Stimulated activated memory B cell treated with anti-CD40 and anti-IgM and Interleukin-4, amounts not matched to agents 10 μg/mL and 1 μg/mL and 100 μg/mL, for 72 hours (primary cell): ENCODE measurements at regions not wholly inside any gene's neighbourhood (a gene's known extent, or its start where the extent isn't known, plus 50 kb on each side); places are given as distances from the start of the nearest gene placed in this dataset.
"Not testable (repeated sequence)": the region's sequence is repeated elsewhere in the genome, so short reads cannot be mapped to it uniquely, and the experiment has no call there.

Experiments used
- ATAC-seq: fragments of 150-1000 bp; cut with Tn5 transposase; 2 replicates; pipeline ENCODE4 v1.10.0; 2021
- H3K27ac Mint-ChIP-seq: one replicate; pipeline ENCODE4 v1.8.0; 2022; ENCODE audit warnings: mild to moderate bottlenecking, mixed read lengths
- H3K27me3 Mint-ChIP-seq: one replicate; pipeline ENCODE4 v1.8.0; 2022; ENCODE audit warnings: mixed read lengths
- H3K36me3 Mint-ChIP-seq: one replicate; pipeline ENCODE4 v1.8.0; 2022; ENCODE audit warnings: mixed read lengths
- H3K4me1 Mint-ChIP-seq: one replicate; pipeline ENCODE4 v1.8.0; 2022; ENCODE audit warnings: mixed read lengths
- H3K4me3 Mint-ChIP-seq: one replicate; pipeline ENCODE4 v1.8.0; 2022; ENCODE audit warnings: mild to moderate bottlenecking, moderate library complexity, mixed read lengths
- H3K9me3 Mint-ChIP-seq: one replicate; pipeline ENCODE4 v1.8.0; 2022; ENCODE audit warnings: mixed read lengths

DNA sequence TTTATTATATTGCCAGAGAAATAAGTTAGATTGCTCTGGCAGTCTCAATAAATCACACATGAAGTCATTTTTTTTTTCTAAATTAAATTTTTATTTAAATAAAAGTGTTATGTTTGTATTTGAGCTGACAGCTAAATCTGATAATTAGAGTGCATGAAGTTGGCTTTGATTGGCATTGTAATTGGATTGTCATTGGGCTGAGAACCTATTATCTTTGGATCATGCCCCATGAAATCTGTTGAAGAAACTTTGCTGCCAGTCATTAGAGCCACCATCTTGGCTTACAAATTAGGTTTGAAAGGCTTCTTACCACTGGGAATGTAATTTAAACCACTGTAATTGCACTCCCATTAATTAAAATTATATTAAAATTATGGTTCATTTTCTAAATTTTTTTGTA lies 507.9 kb upstream of the FANCL start:
- no peak for ATAC-seq
- H3K9me3 Mint-ChIP-seq = peaks cover 12% of the 10 kb centered on the region
- H3K4me3 Mint-ChIP-seq = no peak overlapping the region
- no peaks in the 10 kb centered on the region for H3K4me1 Mint-ChIP-seq
- peaks cover 12% of the 10 kb centered on the region for H3K27me3 Mint-ChIP-seq
- no peaks in the 10 kb centered on the region for H3K36me3 Mint-ChIP-seq
- no peak overlapping the region for H3K27ac Mint-ChIP-seq

GRCh38 chr2:58745334-58745733 lies 504.2 kb upstream of the FANCL start:
- H3K9me3 Mint-ChIP-seq, H3K27me3 Mint-ChIP-seq, H3K4me1 Mint-ChIP-seq, H3K36me3 Mint-ChIP-seq, H3K4me3 Mint-ChIP-seq, ATAC-seq, H3K27ac Mint-ChIP-seq: not testable (repeated sequence)

DNA sequence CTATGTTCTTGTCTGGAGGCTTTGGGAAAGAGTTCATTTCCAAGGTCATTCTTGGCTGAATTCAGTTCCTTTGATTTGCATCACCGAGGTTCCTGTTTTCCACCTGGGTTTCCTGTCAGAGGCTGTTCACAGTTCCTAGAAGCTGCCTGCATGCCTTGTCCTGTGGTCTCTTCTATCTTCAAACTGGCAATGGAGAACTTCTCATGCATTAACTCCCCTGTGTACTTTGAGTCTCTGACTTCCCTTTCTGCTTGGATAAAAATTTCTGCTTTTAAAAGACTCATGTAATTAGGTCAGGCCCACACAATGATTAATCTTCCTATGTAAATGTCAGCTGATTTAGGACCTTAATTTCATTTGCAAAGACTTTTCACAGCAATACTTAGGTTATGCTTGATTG lies 499.3 kb upstream of the FANCL start:
- H3K4me1 Mint-ChIP-seq = no peaks in the 10 kb centered on the region
- no peaks in the 10 kb centered on the region for H3K36me3 Mint-ChIP-seq
- H3K27me3 Mint-ChIP-seq = peaks cover 15% of the 10 kb centered on the region
- peaks cover 5% of the 10 kb centered on the region for H3K9me3 Mint-ChIP-seq
- H3K4me3 Mint-ChIP-seq = no peak overlapping the region
- no peak overlapping the region for H3K27ac Mint-ChIP-seq
- no peak for ATAC-seq

GRCh38 chr2:58739033-58739432 lies 497.9 kb upstream of the FANCL start:
- no peak overlapping the region for H3K27ac Mint-ChIP-seq
- H3K4me1 Mint-ChIP-seq = no peaks in the 10 kb centered on the region
- no peaks in the 10 kb centered on the region for H3K9me3 Mint-ChIP-seq
- ATAC-seq = no peak
- no peaks in the 10 kb centered on the region for H3K36me3 Mint-ChIP-seq
- no peak overlapping the region for H3K4me3 Mint-ChIP-seq
- H3K27me3 Mint-ChIP-seq = peaks cover 15% of the 10 kb centered on the region

DNA sequence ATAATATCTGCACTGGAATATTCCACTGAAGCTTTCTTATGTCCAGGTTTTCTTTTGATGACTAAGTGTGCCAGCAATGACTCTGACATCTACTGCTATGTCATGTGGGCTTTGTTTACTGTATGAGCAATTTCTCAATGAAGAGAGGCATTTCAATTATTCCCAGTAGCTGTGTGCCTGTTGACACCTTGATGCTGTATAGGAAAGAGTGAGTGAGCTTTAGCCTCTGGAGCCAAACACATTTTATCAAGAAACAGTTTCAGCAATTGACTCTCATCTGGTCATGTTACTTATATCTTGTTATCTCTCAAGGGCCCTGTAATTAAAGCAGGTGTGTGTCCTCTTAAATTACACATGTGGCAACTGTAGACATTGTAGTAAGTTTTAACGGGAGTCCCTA lies 493.2 kb upstream of the FANCL start:
- peaks cover 8% of the 10 kb centered on the region for H3K4me1 Mint-ChIP-seq
- H3K36me3 Mint-ChIP-seq = no peaks in the 10 kb centered on the region
- H3K4me3 Mint-ChIP-seq = no peak overlapping the region
- H3K27ac Mint-ChIP-seq = no peak overlapping the region
- H3K27me3 Mint-ChIP-seq = peaks cover 15% of the 10 kb centered on the region
- ATAC-seq = no peak
- H3K9me3 Mint-ChIP-seq = no peaks in the 10 kb centered on the region

GRCh38 chr2:58732999-58733398 lies 491.9 kb upstream of the FANCL start:
- Mint-ChIP-seq H3K4me3 (no peak overlapping the region), H3K4me1 (peaks cover 8% of the 10 kb centered on the region), H3K9me3 (no peaks in the 10 kb centered on the region), H3K27me3 (peaks cover 12% of the 10 kb centered on the region), H3K27ac (no peak overlapping the region), H3K36me3 (no peaks in the 10 kb centered on the region)
- ATAC-seq = no peak

GRCh38 chr2:58731488-58731869 lies 490.4 kb upstream of the FANCL start:
- ATAC-seq = no peak
- H3K27me3 Mint-ChIP-seq = peaks cover 6% of the 10 kb centered on the region

DNA sequence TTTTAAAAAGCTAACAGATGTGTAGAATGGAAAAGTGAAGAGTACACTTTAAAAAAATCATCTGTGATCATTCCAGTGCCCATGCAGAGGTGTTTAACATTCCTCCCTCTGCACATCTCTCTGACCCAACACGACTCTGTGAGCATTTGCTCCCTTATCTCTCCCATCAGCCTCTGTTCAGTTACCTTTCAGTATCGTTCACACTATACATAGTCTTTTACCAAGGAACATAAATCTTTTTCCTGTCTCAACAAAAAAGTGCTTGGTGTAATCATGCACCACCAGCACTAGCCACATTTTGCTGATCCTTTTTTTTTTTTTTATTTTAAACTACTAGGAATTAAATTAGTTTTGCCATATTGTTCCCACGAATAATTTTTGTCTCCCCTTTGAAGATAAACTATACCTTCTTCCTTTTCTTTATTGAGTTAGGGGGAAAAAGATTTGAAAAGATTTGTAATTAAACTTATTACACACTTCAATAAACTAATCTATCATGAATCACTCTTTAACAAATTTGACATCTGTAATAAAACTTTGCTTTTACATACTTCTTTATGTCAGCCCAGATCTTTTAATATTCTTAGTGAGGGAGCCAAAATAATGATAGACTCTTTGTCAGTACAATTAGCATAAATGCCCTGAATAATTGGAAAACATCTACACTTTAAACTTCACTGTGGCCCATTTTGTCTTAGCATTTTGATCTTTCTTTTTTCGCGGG lies 489.8 kb upstream of the FANCL start:
- Mint-ChIP-seq H3K27ac (no peak overlapping the region), H3K4me3 (no peak overlapping the region), H3K9me3 (no peaks in the 10 kb centered on the region), H3K27me3 (peaks cover 6% of the 10 kb centered on the region), H3K4me1 (peaks cover 8% of the 10 kb centered on the region), H3K36me3 (no peaks in the 10 kb centered on the region)
- ATAC-seq = no peak

More at GRCh38 chr2:58731488-58731869, 490.4 kb upstream of the FANCL start:
- Mint-ChIP-seq H3K27ac (no peak overlapping the region), H3K4me3 (no peak overlapping the region), H3K4me1 (peaks cover 8% of the 10 kb centered on the region), H3K36me3 (no peaks in the 10 kb centered on the region), H3K9me3 (no peaks in the 10 kb centered on the region)

DNA sequence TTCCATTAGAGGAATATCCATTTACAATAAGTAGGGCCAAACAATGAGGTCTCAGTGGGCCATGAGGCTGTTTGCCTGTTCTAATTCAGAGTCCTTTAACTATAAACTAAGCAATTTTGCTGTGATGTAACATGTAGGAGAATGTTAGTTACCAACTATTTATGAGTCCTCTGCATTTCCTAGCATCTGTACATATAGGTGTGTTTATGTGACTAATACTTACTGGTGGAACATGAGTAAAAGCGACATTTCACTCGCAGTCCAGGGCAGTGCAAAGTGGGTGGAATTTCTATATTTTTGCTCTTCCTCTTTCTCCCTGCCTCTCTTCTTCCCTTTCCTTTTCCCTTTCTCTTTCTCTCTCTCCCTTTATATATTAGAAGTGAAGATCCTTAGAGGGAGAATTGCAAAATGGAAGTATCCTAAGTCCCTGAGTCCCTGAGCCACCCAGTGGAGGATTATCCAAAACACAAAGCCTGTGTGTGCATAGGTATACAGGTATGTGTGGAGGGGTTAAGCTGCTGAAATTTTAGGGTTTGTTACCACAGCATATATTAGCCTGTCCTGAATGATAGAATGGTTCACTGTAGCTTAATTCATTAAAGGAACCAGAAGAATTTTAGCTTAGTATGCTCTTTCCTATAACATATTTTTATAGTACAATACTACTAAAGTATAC lies 487.0 kb upstream of the FANCL start:
- Mint-ChIP-seq H3K36me3 (no peaks in the 10 kb centered on the region), H3K4me3 (no peak overlapping the region), H3K4me1 (peaks cover 8% of the 10 kb centered on the region), H3K27ac (no peak overlapping the region), H3K27me3 (peaks cover 6% of the 10 kb centered on the region), H3K9me3 (no peaks in the 10 kb centered on the region)
- no peak for ATAC-seq

DNA sequence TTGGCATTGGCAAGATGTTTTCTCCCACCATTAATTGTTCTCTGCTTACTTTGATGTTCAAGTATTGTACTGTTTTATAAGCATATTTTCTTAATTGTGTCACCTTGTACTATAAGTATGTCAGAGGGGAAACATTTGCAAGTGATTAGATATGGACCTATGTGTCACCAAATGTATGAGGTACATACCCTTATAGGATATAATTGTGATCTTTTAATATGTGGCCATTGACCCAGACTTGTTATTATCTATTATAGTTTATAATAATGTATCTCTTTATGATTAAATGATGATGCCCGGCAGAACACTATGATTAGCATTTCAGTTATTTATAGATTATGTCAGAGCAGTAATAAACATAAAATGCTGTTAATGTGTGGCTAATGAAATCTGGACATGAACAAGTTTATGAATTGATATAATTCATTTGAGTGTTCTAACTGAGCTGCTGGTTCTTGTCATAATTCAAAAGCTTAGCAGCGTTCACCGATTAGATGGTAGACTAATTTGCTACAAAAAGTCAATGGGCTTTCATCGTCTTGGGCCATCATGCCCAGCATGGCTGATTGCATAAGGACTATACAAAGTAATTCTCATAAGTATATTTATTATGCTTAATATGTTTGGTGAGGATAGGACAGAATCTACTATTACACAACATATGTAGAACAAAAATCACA lies 480.9 kb upstream of the FANCL start:
- no peak for ATAC-seq
- H3K36me3 Mint-ChIP-seq = no peaks in the 10 kb centered on the region

DNA sequence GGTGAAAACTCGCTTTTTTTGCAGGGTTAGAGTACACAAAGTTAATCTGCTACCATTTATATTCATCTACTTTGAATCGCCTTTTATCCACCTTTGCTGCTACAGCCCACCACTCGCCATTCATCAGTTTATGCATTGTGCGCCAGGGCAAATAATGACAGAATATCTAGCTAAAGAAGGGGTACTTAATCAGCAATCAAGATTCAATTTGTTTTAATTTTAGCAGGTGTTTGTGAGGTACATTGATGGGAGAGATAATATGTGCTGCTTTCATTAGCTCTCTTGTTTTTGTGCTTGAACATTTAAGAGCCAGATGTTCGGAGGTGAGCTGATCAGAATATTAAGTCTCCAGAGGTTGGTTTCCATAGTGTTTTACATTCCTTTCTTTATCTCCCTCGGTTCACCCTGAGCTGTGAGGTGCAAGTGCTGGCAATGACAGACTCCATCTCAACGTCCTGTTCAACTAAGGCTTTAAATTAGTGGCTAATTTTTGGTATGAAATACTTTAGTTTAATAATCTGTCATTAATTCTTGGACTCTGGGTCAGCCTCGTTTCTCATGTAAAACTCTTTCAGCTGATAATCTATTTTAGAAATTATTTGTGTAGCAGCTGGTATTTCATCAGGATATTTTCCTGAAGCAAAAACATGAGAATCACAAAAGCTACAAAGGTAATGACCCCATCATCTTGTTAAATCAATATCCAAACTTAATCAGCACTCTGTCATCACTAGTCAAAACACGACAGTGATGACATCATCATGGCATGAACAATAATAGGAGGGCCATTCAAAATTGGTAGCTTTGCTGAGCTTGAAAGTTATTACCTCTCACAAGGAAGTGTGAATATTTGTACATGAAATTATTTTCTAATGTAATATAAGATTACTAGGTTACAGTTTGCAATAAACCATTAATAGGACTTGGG lies 479.9 kb upstream of the FANCL start:
- Mint-ChIP-seq H3K9me3 (no peaks in the 10 kb centered on the region), H3K27me3 (peaks cover 16% of the 10 kb centered on the region), H3K4me3 (no peak overlapping the region), H3K4me1 (no peaks in the 10 kb centered on the region), H3K27ac (no peak overlapping the region), H3K36me3 (no peaks in the 10 kb centered on the region)
- no peak for ATAC-seq

More for the DNA sequence above, 480.9 kb upstream of the FANCL start:
- H3K9me3 Mint-ChIP-seq = no peaks in the 10 kb centered on the region
- no peak overlapping the region for H3K4me3 Mint-ChIP-seq
- no peaks in the 10 kb centered on the region for H3K4me1 Mint-ChIP-seq
- peaks cover 6% of the 10 kb centered on the region for H3K27me3 Mint-ChIP-seq
- H3K27ac Mint-ChIP-seq = no peak overlapping the region

DNA sequence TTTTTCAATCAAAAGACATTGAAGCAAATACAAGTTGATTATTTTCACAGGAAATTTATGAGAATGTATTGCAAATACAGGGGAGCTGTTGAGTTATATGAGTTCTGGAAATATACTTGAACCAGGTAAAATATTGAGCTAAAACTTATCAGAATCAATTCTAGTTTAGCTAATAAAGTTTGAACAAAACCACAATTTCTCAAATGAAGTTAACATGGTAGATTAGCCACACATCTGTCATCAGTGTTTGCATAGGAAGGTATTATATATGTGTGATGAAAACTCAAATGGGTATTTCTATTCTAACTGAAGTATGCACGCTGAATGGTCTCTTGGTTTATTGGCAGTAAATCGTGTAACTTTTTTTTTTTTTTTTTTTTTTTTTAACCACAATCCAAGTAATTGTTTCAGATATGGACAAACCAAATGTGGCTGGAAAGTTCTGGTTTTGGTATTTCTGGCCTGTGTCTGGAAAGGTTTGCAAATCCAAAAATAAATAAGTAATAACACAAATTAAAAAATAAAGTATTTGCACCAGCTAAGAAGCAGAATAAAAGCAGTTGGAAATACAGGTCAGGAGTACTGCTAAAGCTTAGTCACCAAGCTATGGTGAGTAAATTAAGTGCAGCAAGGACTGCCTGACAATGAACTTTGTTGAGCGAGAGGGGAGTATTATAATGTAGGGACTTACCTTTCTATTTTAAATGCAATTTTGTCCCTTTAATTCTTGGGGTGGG lies 479.1 kb upstream of the FANCL start:
- ATAC-seq = no peak
- Mint-ChIP-seq H3K27me3 (peaks cover 24% of the 10 kb centered on the region), H3K4me3 (no peak overlapping the region), H3K27ac (no peak overlapping the region), H3K4me1 (no peaks in the 10 kb centered on the region), H3K36me3 (no peaks in the 10 kb centered on the region), H3K9me3 (no peaks in the 10 kb centered on the region)

- peaks cover 32% of the 10 kb centered on the region for H3K27me3 Mint-ChIP-seq
- H3K4me1 Mint-ChIP-seq = no peaks in the 10 kb centered on the region
- H3K36me3 Mint-ChIP-seq = no peaks in the 10 kb centered on the region
- H3K27ac Mint-ChIP-seq = no peak overlapping the region
- no peak overlapping the region for H3K4me3 Mint-ChIP-seq
- H3K9me3 Mint-ChIP-seq = no peaks in the 10 kb centered on the region
- no peak for ATAC-seq
These were observed 474.2 kb upstream of the FANCL start for GRCh38 chr2:58715344-58715743.

DNA sequence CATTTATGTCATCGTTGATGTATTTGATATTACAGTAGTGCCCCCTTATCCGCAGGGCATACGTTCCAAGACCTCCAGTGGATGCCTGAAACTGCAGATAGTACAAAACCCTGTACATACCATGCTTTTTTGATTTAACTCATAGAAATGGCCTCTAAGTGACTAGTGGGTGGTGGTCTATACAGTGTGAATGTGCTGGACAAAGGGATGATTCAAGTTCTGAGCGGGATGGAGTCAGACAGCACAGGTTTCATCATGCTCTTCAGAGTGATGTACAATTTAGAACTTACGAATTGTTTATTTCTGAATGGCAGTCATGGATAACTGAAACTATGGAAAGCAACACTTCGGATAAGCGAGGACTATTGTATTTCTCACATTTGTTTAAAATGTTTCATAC lies 473.1 kb upstream of the FANCL start:
- Mint-ChIP-seq H3K36me3 (no peaks in the 10 kb centered on the region), H3K4me3 (no peak overlapping the region), H3K9me3 (no peaks in the 10 kb centered on the region), H3K4me1 (no peaks in the 10 kb centered on the region), H3K27ac (no peak overlapping the region), H3K27me3 (peaks cover 32% of the 10 kb centered on the region)
- no peak for ATAC-seq
